Activated effector memory CD4-positive, alpha-beta T cell treated with anti-CD3 and anti-CD28 coated beads, Interleukin-2, amount 50 U/mL, for 16 hours (primary cell): ENCODE measurements at regions not wholly inside any gene's neighbourhood (a gene's known extent, or its start where the extent isn't known, plus 50 kb on each side); places are given as distances from the start of the nearest gene placed in this dataset.

Source experiments
- DNase-seq: peaks from one replicate; pipeline ENCODE4 v3.0.0-alpha.2; 2020

DNA sequence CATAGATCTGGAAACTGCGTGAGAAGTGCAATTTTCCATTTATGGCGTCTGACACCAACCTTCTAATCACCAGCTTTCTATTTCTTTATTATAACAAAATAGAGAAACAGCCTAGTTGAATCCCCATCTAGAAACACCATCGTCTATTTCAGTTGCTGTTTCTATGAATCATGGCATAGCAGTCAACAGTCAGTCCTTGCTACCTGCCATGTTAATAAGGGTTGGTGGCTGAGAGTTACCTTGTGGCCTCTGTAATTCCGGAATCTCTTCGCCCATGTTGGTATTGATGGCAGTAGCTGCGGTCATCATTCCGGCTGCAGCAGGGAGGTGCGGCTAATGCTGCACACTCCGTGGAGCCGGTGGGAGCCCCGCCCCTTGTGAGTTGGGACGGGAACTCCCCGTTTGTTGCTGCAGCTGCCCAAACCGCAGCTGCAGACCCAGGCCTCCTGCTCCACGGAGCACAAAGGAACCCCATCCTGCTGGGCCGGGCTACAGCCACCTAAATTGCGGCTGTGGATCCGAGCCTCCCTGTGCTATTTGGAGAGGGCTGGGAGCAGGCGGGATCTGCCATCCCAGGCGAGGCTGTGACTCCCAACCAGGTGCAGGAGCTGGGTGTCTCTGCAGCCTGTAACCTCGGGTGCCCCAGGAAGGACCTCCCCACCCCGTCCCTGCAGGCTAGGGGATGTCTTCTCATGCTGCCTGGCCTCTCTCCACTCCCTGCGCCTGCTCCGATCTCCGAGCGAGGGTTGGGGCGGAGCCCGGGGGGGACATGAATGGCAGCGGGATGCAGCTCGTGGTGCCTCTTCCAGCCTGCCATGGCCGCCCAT, 115.4 kb upstream of the STK26 start:
- no peak for DNase-seq

- no peak for DNase-seq
These were observed 112.5 kb upstream of the STK26 start for GRCh38 chrX:131910586-131910985.

- no peak for DNase-seq
These were observed 107.6 kb upstream of the STK26 start for GRCh38 chrX:131915488-131915887.

- no peak for DNase-seq
These were observed 105.5 kb upstream of the STK26 start for GRCh38 chrX:131917588-131917987.

DNA sequence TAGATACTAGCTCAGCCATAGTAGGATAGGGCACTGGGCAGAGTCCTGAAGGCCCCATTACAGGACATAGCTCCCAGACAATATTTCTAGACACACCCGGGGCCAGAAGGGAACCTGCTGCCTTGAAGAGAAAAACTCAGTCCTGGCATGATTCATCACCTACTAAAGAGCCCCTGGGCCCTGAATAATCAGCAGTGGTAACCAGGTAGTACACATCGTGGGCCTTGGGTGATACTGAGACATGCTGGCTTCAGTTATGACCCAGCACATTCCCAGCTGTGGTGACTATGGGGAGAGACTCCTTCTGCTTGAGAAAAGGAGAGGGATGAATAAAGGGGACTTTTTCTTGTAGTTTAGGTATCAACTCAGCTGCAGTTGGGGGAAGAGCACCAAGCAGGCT, 104.3 kb upstream of the STK26 start:
- no peak for DNase-seq

GRCh38 chrX:131923614-131924250, 99.4 kb upstream of the STK26 start:
- DNase-seq = no peak

DNA sequence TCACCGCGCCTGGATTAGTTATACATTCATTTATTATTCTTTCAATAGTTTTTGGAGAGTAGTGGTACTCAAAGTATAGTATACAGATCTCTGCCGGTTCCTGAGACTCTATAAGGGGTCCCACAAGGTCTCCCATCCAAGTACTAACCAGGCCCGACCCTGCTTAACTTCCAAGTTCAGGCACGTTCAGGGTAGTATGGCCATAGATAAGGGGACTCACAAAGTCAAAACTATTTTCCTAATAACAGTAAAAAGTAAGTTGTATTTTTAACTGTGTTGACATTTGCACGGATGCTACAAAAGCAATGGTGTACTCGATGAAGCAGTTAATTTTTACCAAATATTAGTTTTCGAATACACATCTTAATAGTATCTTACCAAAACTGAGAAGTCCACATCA, 84.4 kb upstream of the STK26 start:
- DNase-seq = no peak

DNA sequence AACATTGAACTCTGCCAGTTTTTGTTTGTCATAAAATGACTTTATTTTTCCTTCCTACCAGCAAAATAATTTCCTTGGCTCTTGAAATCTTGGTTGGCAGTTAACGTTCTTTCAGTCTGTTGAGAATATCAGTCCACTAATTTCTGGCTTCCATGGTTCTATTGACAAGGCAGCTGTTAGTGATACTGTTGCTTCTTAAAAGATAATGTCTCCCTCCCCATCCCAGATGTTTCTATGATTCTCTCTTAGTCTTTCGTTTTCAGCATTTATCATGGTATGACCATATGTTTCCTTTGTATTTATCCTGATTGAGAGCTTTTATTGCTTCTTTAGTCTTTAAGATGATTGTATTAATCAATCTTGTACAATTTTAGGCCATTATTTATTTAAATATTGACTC, 81.1 kb upstream of the STK26 start:
- no peak for DNase-seq

DNA sequence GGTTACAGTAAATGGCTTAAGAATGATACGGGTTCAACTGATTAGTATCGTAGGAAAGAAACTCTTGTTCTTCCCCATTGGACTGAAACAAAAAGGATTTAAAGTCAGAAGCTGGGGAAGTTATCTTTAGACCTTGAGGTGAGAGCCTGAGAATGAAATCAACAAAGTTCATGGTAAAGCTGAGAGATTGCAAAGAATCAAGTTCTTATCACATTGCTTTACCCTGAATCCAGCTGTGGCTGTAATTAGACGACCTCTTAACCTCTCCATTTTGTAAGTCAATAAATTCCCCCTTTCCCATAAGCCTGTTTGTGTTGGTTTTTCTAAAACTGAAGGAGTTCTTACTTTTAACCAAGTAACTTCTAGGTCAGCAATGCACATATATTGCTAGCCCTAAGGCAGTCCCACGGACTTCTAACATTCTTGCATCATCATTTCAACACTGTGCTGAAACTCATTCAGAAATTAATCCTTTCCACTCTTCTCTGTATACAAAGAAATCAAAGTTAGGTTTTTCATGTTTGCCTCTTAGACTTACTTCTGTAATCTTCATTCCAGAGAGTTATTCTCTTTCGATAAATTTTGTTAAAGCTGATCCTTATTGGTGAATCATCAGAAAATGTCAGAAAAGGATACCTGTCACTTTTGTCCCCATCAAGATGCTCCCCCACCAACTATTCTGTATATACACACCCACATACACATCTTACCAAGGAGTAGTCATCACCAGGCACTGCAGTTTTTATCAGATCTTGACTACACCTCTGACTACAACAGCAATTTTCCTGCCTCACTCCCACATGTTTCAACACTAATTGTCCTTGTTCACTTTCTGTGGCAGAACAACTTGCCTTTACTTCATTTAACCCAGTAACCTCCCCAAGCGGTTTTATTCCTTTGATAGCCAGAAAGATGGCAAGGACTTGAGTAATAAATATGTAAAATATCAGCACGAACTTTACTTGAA, 77.9 kb upstream of the STK26 start:
- DNase-seq = no peak

DNA sequence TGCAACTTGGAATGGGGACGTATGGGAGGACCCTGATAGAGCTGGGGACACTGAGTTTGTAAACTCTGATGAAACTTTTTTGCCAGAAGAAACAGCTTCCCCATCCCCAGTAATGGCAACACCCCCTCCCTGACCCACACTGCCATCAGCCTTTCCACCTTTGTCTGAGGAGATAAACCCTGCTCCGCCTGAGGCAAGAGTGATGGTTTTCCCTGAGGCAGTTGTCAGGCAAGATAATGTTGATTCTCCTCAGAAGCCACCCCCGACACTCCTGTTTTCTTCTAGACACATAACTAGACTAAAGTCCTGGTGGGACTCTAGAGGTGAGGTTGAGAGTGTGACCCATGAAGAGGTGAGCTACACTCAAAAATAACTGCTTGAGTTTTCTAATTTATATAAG, 71.9 kb upstream of the STK26 start:
- no peak for DNase-seq

- no peak for DNase-seq
These were observed 67.9 kb upstream of the STK26 start for GRCh38 chrX:131955099-131955777.

GRCh38 chrX:131958724-131959123, 64.4 kb upstream of the STK26 start:
- no peak for DNase-seq

GRCh38 chrX:131970347-131970746, 52.8 kb upstream of the STK26 start:
- no peak for DNase-seq
